ENCODE measurements at regions not wholly inside any gene's neighbourhood (a gene's known extent, or its start where the extent isn't known, plus 50 kb on each side); places are given as distances from the start of the nearest gene placed in this dataset.

DNA sequence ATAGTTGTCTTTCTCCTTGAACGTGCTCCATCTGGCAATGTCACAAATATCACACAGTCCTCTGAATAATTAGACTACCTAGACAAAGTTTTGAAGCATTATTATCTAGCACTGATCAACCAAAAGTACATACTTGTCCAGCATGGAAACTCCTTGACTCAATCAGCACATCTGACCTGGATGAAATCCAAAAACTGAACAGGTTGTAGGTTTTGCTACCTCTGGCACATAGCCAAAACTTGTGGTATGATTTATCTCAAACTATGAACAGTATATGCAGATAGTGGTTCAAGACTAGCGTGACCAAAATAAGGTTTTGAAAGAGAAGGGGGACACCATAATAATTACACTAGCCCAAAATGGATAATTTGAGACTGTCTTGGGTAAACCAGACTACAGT lies 158.1 kb downstream of the ARRDC3 start:
- TF ChIP-seq, protein P1, sequence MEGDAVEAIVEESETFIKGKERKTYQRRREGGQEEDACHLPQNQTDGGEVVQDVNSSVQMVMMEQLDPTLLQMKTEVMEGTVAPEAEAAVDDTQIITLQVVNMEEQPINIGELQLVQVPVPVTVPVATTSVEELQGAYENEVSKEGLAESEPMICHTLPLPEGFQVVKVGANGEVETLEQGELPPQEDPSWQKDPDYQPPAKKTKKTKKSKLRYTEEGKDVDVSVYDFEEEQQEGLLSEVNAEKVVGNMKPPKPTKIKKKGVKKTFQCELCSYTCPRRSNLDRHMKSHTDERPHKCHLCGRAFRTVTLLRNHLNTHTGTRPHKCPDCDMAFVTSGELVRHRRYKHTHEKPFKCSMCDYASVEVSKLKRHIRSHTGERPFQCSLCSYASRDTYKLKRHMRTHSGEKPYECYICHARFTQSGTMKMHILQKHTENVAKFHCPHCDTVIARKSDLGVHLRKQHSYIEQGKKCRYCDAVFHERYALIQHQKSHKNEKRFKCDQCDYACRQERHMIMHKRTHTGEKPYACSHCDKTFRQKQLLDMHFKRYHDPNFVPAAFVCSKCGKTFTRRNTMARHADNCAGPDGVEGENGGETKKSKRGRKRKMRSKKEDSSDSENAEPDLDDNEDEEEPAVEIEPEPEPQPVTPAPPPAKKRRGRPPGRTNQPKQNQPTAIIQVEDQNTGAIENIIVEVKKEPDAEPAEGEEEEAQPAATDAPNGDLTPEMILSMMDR (conservative IDR thresholded peaks at IDR 0.05; ENCODE audit: low read length), result no peak
- no peak for TF ChIP-seq EZH2phosphoT487 (IDR thresholded peaks at IDR 0.05; ENCODE audit: borderline replicate concordance, low read depth, low read length)

Data from OCI-LY7 (cell line).